GM12891 (cell line): ENCODE measurements at regions not wholly inside any gene's neighbourhood (a gene's known extent, or its start where the extent isn't known, plus 50 kb on each side); places are given as distances from the start of the nearest gene placed in this dataset.

Experiments
- POLR2A ChIP-seq: IDR thresholded peaks from 2 replicates; pipeline ENCODE4 v1.6.1; 2011; ENCODE audit warnings: low read depth, low read length, control low read depth
- POLR2AphosphoS5 ChIP-seq: IDR thresholded peaks from 2 replicates; pipeline ENCODE4 v1.6.1; 2011; ENCODE audit warnings: low read depth, low read length, control low read depth
- SPI1 ChIP-seq: IDR thresholded peaks from 2 replicates; pipeline ENCODE4 v1.6.1; 2011; ENCODE audit warnings: low read depth, low read length, control low read depth
- TAF1 ChIP-seq: IDR thresholded peaks from 2 replicates; pipeline ENCODE4 v1.6.1; 2011; ENCODE audit warnings: low read depth, low read length, control low read depth

- no peak for TF ChIP-seq POLR2A
- TF ChIP-seq TAF1, result no peak
- TF ChIP-seq POLR2AphosphoS5, result no peak
- no peak for TF ChIP-seq SPI1
Measured at GRCh38 chrX:128929271-128930057, 593.8 kb downstream of the SMARCA1 start.
